ENCODE measurements at regions not wholly inside any gene's neighbourhood (a gene's known extent, or its start where the extent isn't known, plus 50 kb on each side); places are given as distances from the start of the nearest gene placed in this dataset.

- TF ChIP-seq TARDBP (IDR thresholded peaks at IDR 0.05) (no peak), ELF4 (IDR thresholded peaks at IDR 0.05) (no peak), SP1 (IDR thresholded peaks at IDR 0.05) (no peak), BHLHE40 (IDR thresholded peaks at IDR 0.05; ENCODE audit: borderline replicate concordance) (no peak), HDGF (IDR thresholded peaks at IDR 0.05; ENCODE audit: borderline replicate concordance) (no peak), FOXA1 (IDR thresholded peaks at IDR 0.05) (no peak)
Observed at GRCh38 chr7:24395512-24395911, 111.5 kb downstream of the NPY start.
